ENCODE measurements at regions not wholly inside any gene's neighbourhood (a gene's known extent, or its start where the extent isn't known, plus 50 kb on each side); places are given as distances from the start of the nearest gene placed in this dataset.
A peak's percentile ranks its signal among the peaks of the same experiment; 100 is the strongest.

GRCh38 chr4:17096692-17097091 lies 198.2 kb upstream of the LDB2 start:
- DNase-seq: no peak

GRCh38 chr4:17095771-17096170 lies 197.3 kb upstream of the LDB2 start:
- DNase-seq: no peak

- no peak for DNase-seq
Observed at GRCh38 chr4:17094876-17095210, 196.4 kb upstream of the LDB2 start.

GRCh38 chr4:17094159-17094875 lies 195.9 kb upstream of the LDB2 start:
- DNase-seq: no peak

- DNase-seq: no peak
Observed at GRCh38 chr4:17093481-17093880, 195.0 kb upstream of the LDB2 start.

DNA sequence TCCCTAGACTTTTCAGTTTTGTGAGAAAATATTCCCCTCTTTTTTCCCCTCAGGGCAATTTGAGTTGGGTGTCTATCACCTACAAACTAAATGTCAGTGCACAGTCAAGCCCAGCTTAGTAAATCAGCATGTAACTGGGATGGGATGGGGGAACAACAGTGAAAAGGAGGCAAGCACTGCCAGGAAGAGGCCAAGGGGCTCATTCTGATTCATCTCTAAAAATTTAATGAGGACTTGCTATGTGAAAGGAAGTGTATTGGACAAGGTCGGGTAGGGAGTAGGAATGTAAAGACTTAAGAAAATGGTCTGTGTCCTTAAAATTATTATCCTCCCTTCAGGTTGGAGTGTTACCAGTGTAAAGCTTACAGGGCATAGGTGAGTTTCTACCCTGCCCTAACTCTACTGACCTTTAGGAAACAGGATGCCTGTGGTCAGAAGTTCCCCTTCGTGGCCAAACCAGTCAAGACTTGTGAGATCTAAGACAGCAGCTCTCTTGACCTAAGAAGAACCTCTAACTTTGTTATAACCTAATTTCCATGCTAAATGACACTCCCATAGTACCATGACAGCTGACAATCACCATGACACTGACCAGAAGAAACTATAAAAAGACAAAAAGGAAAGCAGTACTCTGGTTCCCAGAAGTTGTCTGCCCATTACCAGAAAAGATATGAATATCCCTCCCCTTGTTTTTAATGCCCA lies 194.4 kb upstream of the LDB2 start:
- DNase-seq: no peak

DNA sequence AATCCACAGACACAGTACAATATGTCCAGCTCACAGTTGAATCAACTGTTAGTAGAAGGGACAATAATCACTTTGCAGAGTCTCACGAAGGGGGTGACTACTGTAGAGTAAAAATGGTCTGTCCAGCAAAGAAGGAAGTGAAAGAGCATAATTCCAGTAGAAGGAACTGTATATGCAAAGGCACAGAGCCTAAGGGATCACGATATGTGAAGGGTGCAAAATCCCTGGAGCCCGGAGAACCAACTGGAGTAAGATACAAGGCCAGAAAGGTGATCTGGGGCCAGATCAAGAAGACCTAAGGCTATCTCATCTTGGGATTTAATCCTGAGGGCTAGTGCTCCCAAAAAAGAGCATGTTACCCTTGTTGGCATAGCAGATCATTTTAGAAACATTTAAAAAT lies 192.7 kb upstream of the LDB2 start:
- DNase-seq: no peak

DNA sequence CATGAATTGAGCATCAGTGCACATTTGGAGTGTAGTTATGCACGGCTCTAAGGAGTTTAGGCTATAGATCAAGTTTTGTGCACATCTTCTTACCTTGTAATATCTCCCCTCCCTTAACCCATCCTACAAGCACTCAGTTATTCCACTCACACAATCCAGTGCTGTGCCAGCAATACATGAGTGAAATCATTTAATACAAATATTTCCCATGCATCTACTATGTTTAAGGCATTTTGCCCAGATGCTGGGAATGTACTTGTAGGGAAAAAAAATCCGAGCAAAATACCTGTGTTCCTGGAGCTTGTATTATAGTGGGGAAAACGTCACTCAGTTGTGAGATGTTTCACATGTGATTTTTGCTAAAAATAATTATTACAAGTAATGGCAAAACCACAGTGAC lies 191.6 kb upstream of the LDB2 start:
- DNase-seq: no peak

- DNase-seq: no peak
Observed at GRCh38 chr4:17085416-17085815, 187.0 kb upstream of the LDB2 start.

DNA sequence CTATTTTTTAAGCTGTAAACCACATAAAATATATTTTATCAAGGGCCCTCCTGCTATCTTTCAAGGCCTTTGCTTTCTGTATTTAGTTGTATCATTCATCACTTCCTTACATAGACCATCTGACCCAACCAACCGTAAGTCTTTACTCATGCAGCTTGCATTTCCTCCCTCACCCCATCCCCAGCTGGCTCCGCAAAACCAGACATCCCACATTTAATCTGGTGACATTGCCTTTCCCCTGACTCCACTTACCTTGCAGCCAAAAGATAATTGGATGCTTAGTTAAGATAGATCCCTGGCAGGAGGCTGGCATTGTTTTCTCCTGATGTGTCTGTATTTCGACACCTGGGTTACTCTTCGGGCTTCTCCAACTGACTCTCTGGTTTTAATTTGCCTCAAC lies 183.7 kb upstream of the LDB2 start:
- DNase-seq: no peak

- DNase-seq: no peak
Observed at GRCh38 chr4:17081179-17081578, 182.7 kb upstream of the LDB2 start.

DNA sequence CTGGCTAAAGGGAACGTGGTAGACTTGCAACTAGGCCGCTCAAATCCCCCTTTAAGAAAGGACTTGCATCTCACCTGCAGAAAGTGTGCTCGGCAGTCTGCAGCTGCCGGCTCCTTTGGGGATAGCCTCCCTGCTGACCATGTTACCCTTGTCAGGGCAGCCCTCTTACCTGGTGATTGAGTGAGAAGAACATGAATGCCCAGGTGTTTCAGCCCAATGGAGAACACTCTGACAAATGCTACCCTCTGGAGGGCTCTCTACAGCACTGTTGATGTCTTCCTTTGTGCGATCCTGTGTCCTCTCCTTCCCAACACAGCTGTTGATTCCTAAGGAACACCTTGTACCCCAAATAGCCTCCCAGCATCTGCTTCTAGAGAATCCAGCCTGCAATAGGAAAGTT lies 178.7 kb upstream of the LDB2 start:
- no peak for DNase-seq

- DNase-seq: no peak
Observed at GRCh38 chr4:17072483-17072882, 174.0 kb upstream of the LDB2 start.

- DNase-seq: no peak
Observed at GRCh38 chr4:17068891-17069290, 170.4 kb upstream of the LDB2 start.

- DNase-seq: peak; percentile 43
Observed at GRCh38 chr4:17068392-17068791, 169.9 kb upstream of the LDB2 start.

DNA sequence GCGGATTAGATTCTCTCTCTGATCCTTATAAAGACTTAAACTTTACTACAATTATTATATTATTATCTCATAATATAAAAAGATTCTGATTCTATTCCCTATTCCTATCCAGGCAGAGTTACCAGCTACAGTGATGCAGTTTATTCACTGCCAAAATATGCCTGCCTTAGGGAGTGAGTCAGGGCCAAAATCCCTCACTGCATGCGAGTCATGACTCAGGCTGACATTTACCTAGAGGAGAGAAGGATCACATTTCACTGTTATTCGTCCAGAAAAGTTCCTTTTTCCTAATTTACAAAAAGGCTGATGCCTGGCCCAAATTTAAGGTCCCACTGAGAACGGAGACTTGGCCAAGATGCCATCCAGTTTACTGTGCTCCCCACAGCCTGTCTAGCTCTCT lies 168.5 kb upstream of the LDB2 start:
- peak; percentile 81 for DNase-seq

DNA sequence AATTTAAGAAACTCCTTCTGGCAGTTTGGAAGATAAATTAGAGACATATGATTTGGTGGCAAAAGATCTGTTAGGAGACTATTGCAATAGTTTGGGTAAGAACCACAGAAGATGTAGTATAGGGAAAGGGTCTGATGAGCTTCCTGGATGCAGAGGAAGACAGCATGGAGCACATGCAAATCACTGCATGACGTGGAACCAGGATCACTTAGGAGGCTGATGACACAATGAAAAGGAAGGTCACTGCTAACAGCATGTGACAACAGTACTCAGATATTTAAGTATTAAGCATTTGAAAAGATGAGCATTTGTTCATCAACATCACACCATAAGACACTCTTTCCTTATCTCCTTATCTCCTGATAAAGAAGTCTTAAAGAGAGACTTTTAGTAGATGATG lies 167.8 kb upstream of the LDB2 start:
- DNase-seq: peak; percentile 47

DNA sequence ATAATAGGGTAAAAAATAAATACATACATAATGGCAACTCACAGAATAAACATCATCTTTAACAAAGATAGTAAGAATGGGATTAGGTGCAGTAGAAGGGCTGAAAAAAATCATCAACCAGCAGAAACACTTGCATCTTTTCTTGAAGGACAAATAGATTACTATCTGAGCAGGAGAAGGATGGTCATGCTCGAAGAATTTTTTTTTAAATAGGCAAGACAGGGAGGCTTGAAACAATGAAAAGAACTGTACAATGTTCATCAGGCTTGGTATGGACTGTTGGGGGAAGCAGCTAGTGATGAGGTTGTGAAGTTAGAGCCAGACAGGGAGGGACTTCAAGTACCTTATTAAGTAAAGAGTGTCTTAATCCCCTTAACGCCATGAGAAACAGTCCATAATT lies 167.4 kb upstream of the LDB2 start:
- no peak for DNase-seq

DNA sequence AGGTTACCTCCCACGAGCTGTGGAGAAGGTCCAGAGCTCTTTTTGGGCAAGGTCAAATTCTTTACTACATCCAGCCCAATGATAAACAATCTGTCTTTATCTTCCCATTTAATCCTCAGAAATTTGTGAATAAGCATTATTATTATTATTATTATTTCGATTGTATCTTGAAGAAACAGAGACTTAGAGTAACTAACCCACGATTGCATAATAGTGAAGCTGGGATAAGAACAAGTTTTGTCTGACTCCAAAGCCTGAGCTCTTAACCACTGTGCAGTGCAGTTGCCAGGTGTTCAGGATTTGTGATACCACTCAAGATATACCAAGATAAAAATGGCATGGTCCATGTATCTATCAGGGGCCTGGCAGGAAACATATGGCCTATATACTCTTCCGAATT lies 166.5 kb upstream of the LDB2 start:
- no peak for DNase-seq

DNA sequence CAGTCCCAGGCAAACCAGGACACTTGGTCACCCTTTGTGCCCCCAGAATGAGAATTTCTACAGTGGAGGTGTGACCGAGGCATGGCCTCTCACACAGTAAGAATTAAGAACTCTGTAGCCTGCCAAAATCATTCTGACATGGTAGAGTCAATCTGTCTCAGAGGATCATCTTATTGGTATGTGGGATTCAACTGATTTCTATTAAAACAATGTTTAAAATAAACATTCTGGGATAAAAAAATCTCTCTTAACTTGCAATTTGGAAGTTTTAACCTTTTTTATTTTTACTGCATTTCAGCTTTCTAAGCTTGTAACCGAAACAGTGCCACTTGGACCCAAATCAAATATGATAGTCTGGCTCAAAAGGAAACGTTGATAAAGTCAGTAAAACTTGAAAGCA lies 165.4 kb upstream of the LDB2 start:
- peak; percentile 76 for DNase-seq

DNA sequence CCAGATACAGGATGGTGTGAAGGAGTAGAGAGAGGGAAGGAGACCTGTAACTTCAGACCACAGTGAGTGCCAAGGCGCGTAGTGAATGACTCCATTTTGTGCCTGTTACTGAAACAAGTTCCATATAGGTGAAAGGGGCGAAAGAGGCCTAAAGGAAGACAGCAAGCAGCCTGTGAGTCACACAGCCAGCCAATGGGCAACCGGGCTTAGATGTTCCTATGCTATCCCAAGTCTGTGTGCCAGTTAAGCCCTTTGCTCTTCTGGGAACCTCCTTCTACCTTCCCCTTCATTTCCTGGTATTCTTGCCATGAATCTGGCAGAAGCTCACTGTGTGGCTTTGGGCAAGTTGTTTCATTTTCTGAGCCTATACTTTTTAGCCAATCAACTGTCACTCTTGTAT lies 161.8 kb upstream of the LDB2 start:
- DNase-seq: no peak

DNA sequence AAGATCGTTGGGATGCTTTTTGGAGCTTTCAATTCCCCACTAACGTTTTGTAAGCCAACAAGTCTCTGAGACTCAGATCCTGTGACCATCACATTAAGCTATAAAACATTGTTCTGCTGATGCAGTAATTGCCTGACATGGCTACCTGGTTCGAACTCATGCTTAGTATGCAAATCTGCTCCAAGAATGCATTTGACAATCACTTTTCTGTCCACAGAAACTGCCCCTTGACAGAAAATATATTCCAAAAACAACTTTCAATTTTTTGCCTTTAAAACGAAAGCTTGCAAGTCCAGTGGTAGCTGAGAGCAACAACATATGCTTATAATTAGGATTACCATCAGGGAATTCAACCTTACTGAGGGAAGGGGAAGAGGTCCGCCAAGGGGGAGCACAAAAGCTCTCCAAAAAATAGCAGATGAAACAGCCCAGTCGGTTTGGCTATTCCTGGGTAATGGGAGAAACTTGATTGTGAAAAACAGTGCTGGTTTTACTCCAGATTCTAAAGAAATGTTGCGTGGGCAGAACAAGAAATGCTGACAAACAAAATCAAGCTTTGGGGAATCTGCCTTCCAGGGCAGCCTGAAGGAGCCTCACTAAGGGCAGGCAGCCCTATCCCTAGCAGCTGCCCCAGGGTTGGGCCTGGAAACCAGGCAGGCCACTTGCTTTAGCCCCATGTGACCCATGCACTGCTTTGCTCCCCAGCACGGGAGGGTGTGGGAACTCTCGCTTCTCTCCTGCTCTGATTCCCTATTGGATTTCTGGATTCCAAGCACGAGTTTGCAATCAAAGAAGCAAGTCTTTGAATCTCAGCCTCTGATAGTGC lies 160.7 kb upstream of the LDB2 start:
- no peak for DNase-seq

DNA sequence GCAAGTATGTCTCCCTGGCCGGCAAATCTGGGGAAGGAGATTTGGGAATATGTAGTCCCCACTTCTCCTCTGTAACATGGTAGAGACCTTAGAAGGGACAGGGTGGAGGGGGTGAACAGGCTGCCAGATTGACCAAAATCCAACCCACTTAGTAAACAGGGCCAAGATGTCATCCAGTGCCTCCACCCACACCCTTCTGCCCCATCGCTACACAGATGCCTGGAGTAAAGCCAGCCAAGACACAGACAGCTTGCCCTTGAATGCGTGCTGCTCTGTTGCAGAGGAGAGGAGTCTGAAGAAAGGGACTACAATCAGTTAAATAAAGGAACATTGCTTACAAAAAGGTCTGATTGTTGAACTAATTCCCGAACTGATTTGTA lies 160.1 kb upstream of the LDB2 start:
- no peak for DNase-seq

GRCh38 chr4:17057035-17057434 lies 158.6 kb upstream of the LDB2 start:
- DNase-seq: no peak

Measured in HCEC 1CT (cell line).